Stimulated activated naive CD8-positive, alpha-beta T cell treated with anti-CD3 and anti-CD28 coated beads, Interleukin-15, Interleukin-2, amounts not matched to agents 100 ng/mL and 50 ng/mL, for 24 hours (primary cell): ENCODE measurements at regions not wholly inside any gene's neighbourhood (a gene's known extent, or its start where the extent isn't known, plus 50 kb on each side); places are given as distances from the start of the nearest gene placed in this dataset.
"Not testable (repeated sequence)": the region's sequence is repeated elsewhere in the genome, so short reads cannot be mapped to it uniquely, and the experiment has no call there.

Experiments used
- H3K27ac Mint-ChIP-seq: one replicate; pipeline ENCODE4 v1.8.0; 2021; ENCODE audit warnings: mild to moderate bottlenecking, mixed read lengths
- H3K27me3 Mint-ChIP-seq: one replicate; pipeline ENCODE4 v1.8.0; 2021; ENCODE audit warnings: mixed read lengths
- H3K36me3 Mint-ChIP-seq: one replicate; pipeline ENCODE4 v1.8.0; 2021; ENCODE audit warnings: low read depth, mixed read lengths
- H3K4me1 Mint-ChIP-seq: one replicate; pipeline ENCODE4 v1.8.0; 2021; ENCODE audit warnings: low read depth, mixed read lengths
- H3K4me3 Mint-ChIP-seq: one replicate; pipeline ENCODE4 v1.8.0; 2021; ENCODE audit warnings: mild to moderate bottlenecking, mixed read lengths
- H3K9me3 Mint-ChIP-seq: one replicate; pipeline ENCODE4 v1.8.0; 2021; ENCODE audit warnings: mixed read lengths

DNA sequence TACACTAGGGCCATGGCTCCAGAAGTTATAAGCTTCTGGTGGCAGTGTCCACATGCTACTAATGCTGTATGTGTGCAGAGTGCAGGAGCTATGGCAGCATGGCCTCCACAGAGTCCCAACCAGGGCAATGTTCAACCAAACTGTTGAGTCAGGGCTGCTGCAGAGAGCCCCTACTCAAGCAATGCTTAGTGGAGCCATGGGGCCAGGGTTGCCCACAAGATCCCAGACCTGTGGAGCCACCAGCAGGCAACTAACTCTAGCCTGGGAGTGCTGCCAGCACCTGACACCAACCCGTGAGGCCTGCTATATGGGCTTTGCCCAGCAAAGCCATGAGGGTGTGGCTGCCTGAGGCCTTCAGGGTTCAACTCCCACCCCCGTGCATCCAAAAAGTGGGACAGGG, 655.2 kb downstream of the TBC1D22A start:
- Mint-ChIP-seq H3K27ac (no peak overlapping the region), H3K4me1 (no peaks in the 10 kb centered on the region), H3K27me3 (peaks cover 8% of the 10 kb centered on the region), H3K36me3 (no peaks in the 10 kb centered on the region), H3K9me3 (peaks cover 6% of the 10 kb centered on the region), H3K4me3 (no peak overlapping the region)

DNA sequence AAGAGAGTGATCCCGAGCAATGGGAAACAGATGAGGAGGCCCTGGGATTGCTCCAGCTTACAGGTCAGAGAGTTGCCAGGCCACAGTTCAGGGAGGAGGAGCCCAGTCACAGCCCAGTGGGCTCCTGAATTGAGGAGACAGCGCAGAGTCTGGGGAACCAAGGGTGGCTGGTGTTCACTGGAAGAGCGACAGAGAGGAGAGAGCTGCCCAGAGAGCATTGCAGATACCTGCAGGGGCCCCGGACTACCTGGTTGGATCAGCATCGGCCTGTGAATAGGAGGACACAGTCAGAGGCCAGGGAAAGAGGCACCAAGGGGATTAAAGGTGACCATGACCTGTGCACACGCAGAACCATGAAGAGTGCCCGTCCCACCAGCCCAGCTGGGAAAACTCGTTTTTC, 648.6 kb downstream of the TBC1D22A start:
- Mint-ChIP-seq H3K9me3 (no peaks in the 10 kb centered on the region), H3K27ac (no peak overlapping the region), H3K4me3 (no peak overlapping the region), H3K4me1 (no peaks in the 10 kb centered on the region), H3K36me3 (no peaks in the 10 kb centered on the region), H3K27me3 (peaks cover 21% of the 10 kb centered on the region)

DNA sequence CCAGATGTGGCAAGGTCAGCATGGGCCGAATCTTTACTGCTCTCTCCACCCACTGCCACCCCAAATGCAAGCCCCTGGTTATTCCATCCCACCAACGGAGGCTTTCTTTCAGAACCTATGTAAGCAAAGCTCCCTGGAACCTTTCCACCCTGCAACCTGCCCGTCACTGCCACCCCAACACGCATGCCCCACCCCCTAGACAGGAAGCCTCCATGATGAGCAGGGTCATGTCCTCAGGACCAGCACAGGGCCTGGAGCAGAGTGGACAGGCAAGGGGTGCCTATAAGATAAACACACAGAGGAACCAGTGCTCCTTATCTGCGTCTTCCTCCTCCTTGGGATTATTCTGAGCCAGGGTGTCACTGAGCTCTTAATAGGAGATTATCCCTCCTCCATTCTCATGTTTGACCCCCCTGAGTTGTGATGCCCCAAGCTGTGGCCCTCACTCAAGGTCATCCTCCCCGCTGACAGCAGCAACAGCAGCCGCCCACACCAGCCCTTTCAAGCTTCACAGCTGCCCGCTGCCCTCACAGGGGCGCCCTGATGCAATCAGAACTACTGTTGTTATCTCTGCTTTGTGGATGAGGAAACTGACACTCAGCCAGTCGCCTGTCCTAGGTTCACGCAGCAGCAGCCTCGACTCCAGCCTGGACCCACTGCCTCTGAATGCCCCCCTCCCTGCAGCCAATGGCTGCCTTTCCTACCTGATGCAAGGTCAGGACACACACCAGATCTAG, 647.3 kb downstream of the TBC1D22A start:
- H3K4me1 Mint-ChIP-seq = no peaks in the 10 kb centered on the region
- H3K9me3 Mint-ChIP-seq = no peaks in the 10 kb centered on the region
- peaks cover 21% of the 10 kb centered on the region for H3K27me3 Mint-ChIP-seq
- H3K4me3 Mint-ChIP-seq = no peak overlapping the region
- no peaks in the 10 kb centered on the region for H3K36me3 Mint-ChIP-seq
- H3K27ac Mint-ChIP-seq = no peak overlapping the region

DNA sequence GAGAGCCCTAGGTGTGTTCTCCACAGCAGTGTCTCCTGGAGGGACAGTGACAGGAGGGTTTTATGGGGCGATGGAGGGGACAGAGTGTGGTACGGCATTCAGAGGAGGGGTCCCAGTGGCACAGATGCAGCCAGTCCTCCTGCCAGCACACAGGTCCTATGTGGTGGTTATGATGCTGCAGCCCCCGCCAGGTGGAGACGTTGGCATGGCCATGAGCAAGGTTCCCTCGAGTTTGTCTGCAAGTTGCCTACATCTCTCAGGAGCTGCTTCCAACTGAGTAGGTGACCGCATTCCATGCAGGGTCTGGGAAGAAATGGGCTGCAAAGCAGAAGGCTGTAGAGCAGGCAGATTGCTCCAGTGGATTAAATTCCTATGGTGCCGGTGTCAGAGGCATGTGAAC, 646.0 kb downstream of the TBC1D22A start:
- Mint-ChIP-seq H3K36me3 (no peaks in the 10 kb centered on the region), H3K9me3 (no peaks in the 10 kb centered on the region), H3K4me3 (no peak overlapping the region), H3K27me3 (peaks cover 18% of the 10 kb centered on the region), H3K4me1 (no peaks in the 10 kb centered on the region), H3K27ac (no peak overlapping the region)

DNA sequence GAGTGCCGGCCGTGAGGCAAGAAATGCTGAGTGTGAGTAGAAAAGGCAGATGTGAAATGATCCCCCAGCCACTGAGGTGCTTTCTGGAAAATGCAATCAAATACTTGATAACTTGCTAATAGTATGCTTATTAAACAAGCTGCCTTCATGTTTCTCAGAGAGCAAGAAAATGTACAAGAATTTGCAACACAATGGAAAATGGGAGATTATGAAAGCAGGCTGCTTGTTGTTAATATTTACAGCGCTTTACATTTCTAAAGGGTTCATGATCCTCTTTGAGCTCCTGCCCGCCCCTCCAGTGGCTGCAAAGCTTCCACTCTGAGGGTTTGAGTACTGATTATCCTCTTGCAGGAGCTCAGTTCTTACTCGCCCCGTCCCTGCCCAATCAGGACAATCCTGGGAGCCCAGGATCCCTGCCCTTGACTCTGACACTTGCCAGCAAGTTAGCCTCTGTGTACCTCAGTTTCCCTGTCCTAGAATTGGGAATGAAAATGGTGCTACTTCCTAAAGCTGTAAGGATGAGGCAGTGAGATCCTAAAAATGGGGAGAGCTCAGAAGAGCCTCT, 645.1 kb downstream of the TBC1D22A start:
- Mint-ChIP-seq H3K27ac (no peak overlapping the region), H3K4me1 (no peaks in the 10 kb centered on the region), H3K9me3 (no peaks in the 10 kb centered on the region), H3K27me3 (peaks cover 16% of the 10 kb centered on the region), H3K4me3 (no peak overlapping the region), H3K36me3 (no peaks in the 10 kb centered on the region)

DNA sequence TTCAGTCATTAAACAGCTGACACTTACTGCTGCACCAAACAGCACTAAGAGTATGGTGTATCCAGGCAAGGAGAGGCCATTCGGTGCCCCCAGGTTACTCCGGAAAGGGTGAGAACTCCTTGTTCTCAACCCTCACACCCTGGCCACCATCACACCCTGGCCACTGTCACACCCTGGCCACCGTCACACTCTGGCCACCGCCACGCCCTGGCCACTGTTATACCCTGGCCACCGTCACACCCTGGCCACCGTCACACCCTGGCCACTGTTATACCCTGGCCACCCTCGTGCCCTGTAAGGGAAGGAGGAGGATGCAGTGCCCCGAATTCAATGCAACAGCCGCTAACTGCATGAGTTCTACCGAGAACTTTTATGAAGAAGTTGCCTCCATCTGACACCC, 644.4 kb downstream of the TBC1D22A start:
- Mint-ChIP-seq H3K9me3 (no peaks in the 10 kb centered on the region), H3K27me3 (peaks cover 16% of the 10 kb centered on the region), H3K27ac (no peak overlapping the region), H3K36me3 (no peaks in the 10 kb centered on the region), H3K4me1 (no peaks in the 10 kb centered on the region), H3K4me3 (no peak overlapping the region)

DNA sequence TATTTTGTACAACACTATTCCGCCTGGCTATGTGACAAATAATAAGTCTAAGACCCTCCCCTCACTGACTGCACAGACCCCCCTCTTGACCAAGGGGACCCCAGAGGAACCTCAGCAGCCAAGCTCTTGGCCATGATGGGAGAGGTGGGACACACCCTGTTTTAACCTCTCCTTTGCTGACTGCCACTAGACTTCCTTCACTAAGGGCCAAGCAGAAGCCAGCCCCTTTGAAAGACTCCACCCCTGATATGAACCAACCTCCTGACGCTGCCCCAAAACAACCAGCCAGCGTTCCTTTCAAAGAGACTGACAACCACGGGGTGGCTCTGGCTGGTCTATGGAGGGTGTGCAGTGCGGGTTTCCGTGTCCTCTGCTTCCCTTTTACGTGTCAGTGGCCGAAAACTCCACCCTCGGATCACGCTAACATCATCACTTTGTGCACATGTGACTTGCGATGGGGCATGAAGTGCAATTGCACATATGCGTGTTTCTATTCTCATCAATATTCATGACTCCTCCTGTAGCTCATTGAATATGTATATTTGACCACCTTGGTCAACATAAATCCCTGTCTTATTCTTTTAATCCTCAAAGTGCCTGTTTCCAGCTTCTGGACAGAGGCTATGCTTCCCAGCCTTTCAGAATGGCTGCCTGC, 643.9 kb downstream of the TBC1D22A start:
- Mint-ChIP-seq H3K4me3 (no peak overlapping the region), H3K27ac (no peak overlapping the region), H3K36me3 (no peaks in the 10 kb centered on the region)

DNA sequence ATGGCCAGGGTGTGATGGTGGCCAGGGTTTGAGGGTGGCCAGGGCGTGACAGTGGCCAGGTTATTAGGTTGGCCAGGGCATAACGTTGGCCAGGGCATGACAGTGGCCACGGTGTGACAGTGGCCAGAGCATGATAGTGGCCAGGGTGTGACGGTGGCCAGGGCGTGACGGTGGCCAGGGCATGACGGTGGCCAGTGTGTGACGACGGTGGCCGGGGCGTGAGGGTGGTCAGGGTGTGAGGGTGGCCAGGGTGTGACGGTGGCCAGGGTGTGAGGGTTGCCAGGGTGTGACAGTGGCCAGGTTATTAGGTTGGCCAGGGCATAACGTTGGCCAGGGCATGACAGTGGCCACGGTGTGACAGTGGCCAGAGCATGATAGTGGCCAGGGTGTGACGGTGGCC, 642.8 kb downstream of the TBC1D22A start:
- not testable (repeated sequence) for H3K27me3 Mint-ChIP-seq, H3K27ac Mint-ChIP-seq, H3K4me3 Mint-ChIP-seq, H3K9me3 Mint-ChIP-seq, H3K36me3 Mint-ChIP-seq, H3K4me1 Mint-ChIP-seq

More for the DNA sequence above, 643.9 kb downstream of the TBC1D22A start:
- H3K4me1 Mint-ChIP-seq = no peaks in the 10 kb centered on the region
- H3K9me3 Mint-ChIP-seq = no peaks in the 10 kb centered on the region
- H3K27me3 Mint-ChIP-seq = peaks cover 12% of the 10 kb centered on the region

DNA sequence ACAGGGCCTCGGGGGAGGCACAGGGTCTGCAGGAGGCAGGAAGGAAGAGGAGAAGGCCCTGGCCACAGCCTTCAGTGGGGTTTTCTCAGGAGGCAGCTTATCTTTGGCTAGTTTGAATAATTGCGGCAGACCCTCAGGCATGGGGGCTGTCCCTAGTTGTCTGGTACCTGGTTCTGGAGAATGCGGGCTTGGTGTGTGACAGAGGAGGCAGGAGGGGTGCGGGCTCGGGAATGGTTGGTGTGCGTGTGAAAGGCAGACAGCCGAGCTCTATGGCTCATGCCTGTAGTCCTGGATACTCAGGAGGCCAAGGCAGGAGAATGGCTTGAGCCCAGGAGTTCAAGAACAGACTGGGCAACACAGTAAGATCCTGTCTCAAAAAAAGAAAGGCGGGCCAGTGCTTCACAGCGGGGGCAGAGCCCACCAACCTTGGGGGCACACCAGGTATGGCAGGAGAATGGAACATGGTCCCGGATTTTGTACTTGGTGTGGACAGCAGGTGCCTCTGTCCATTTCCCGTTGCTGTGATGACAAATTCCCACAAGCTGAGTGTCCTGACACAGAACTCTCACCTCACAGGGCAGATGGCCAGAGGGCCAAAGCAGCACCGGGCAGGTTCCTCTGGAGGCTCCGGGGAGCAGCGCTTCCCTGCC, 640.6 kb downstream of the TBC1D22A start:
- H3K36me3 Mint-ChIP-seq = no peaks in the 10 kb centered on the region
- no peak overlapping the region for H3K27ac Mint-ChIP-seq
- H3K9me3 Mint-ChIP-seq = no peaks in the 10 kb centered on the region
- H3K4me1 Mint-ChIP-seq = no peaks in the 10 kb centered on the region
- no peaks in the 10 kb centered on the region for H3K27me3 Mint-ChIP-seq
- H3K4me3 Mint-ChIP-seq = no peak overlapping the region

DNA sequence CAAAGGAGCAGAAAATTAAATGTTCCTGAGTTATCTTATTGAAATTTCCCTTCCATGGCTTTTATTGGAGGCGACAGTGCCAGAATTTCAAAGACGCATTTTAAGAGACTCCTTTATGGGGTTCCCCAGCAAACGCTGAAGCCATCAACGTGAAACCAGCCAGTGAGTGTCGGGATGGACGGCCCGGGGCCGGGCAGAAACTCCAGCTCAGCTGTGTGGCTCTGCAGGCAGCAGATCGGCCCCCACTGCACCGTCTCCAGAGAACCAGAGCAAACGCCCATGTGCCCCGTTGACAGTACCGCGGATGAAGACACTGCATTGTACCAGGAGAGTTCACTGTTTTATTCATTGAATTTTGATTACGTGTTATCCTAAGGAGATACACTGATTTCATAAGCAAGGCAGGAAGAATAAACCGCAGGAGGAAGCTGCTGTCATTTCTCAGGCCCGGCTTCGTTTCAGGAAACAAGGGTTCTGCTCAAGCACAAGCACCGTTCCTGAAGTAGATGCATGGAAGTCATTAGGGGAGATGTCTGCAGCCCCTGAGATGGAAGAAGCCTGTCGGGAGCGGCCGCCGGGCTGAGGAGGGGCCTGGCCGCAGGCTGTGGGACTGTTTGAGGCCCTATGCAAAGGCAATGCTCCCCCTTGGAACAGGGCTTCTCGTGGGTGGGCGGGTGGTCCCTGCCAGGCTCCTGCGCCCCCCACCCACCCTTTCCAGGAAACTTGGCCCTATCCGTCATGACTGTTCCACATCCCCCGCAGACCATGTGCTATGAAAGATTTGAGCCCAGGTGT, 639.7 kb downstream of the TBC1D22A start:
- Mint-ChIP-seq H3K4me3 (no peak overlapping the region), H3K27ac (no peak overlapping the region)

DNA sequence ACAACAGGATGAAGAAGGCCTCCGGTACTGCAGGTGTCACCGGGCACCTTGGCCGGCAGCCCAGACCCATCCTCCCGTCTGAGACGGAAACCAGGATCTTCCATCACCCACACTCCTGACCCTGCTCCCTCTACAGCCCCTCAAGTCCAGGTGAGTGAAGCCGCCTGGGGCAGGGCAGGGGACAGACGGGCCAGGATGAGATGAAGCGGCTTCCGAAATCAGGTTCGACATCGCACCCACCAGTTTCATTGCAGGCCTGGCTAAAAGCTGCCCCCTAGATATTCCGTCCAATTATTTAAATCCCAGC, 639.1 kb downstream of the TBC1D22A start:
- no peak overlapping the region for H3K4me3 Mint-ChIP-seq
- H3K27me3 Mint-ChIP-seq = no peaks in the 10 kb centered on the region
- no peaks in the 10 kb centered on the region for H3K4me1 Mint-ChIP-seq
- H3K9me3 Mint-ChIP-seq = no peaks in the 10 kb centered on the region
- H3K36me3 Mint-ChIP-seq = no peaks in the 10 kb centered on the region
- H3K27ac Mint-ChIP-seq = no peak overlapping the region

More for the DNA sequence above, 639.7 kb downstream of the TBC1D22A start:
- Mint-ChIP-seq H3K4me1 (no peaks in the 10 kb centered on the region), H3K27me3 (no peaks in the 10 kb centered on the region), H3K9me3 (no peaks in the 10 kb centered on the region), H3K36me3 (no peaks in the 10 kb centered on the region)

DNA sequence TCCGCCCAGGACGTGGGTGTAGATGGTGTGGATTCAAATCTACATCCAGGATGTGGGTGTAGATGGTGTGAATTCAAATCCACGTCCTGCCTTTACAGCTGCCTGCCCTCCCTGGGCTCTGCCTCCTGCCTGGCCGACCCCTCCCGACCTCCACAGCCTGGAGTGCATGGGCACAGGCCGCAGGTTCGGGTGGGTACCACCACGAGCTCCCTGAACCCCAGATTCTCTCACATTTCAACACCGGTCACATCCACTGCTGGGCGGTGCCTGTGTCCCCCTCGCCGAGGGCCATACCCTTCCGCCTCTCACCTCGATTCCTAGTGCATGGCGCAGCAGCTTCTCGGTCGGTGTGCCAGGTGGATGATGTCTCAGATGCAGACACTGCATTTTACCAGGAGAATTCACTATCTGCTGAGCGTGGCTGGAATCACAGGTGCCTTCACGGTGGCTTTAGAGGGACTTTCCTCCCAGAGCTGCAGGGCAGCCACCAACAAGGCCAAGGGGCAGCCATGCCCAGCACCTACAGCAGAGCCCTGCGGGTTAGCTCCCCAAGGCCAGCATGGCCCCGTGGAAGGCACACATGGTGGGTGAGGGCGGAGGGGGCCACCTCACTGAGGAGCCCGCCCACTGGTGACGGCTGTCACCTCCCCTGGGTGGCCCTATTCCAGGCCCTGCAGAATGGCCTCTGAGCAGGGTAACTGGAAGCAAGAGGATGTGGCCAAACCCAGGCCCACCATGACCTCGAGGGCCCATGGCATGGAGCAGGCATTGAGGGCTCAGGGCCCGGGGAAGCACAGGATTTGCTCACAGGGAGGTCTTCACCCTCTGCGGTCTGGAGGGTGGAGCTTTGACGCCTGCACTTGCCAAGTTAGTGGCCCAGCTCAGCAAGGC, 638.5 kb downstream of the TBC1D22A start:
- Mint-ChIP-seq H3K36me3 (no peaks in the 10 kb centered on the region), H3K27me3 (no peaks in the 10 kb centered on the region), H3K27ac (no peak overlapping the region), H3K4me1 (no peaks in the 10 kb centered on the region), H3K9me3 (no peaks in the 10 kb centered on the region), H3K4me3 (no peak overlapping the region)

DNA sequence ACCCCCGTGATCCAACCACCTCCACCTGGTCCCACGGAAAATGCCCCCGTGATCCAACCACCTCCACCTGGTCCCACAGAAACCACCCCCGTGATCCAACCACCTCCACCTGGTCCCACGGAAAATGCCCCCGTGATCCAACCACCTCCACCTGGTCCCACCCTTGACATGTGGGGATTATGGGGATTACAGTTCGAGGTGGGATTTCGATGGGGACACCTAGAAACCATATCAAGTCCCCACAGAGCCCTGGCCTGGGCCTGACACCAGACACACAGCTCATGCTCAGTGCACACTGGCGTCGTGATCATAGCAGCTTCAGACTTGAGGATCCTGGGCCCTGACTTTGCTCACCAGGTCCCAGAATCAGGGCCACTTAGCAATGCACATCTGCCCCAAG, 637.7 kb downstream of the TBC1D22A start:
- H3K36me3 Mint-ChIP-seq, H3K4me3 Mint-ChIP-seq, H3K27ac Mint-ChIP-seq, H3K9me3 Mint-ChIP-seq, H3K4me1 Mint-ChIP-seq, H3K27me3 Mint-ChIP-seq: not testable (repeated sequence)
